ENCODE measurements at regions not wholly inside any gene's neighbourhood (a gene's known extent, or its start where the extent isn't known, plus 50 kb on each side); places are given as distances from the start of the nearest gene placed in this dataset.

GRCh38 chrX:137401092-137401491 lies 164.8 kb upstream of the ZIC3 start:
- no peaks in the 10 kb centered on the region for H3K36me3 ChIP-seq (ENCODE audit: low read depth)
- intact Hi-C loops (cut with DNase I, micrococcal nuclease) = no loop called here
- no peaks in the 10 kb centered on the region for H3K4me1 ChIP-seq (ENCODE audit: low read depth)
- DNase-seq = no peak
- TF ChIP-seq, protein P1, sequence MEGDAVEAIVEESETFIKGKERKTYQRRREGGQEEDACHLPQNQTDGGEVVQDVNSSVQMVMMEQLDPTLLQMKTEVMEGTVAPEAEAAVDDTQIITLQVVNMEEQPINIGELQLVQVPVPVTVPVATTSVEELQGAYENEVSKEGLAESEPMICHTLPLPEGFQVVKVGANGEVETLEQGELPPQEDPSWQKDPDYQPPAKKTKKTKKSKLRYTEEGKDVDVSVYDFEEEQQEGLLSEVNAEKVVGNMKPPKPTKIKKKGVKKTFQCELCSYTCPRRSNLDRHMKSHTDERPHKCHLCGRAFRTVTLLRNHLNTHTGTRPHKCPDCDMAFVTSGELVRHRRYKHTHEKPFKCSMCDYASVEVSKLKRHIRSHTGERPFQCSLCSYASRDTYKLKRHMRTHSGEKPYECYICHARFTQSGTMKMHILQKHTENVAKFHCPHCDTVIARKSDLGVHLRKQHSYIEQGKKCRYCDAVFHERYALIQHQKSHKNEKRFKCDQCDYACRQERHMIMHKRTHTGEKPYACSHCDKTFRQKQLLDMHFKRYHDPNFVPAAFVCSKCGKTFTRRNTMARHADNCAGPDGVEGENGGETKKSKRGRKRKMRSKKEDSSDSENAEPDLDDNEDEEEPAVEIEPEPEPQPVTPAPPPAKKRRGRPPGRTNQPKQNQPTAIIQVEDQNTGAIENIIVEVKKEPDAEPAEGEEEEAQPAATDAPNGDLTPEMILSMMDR (IDR thresholded peaks at IDR 0.05) = no peak
- no peak for ATAC-seq
- H3K9me3 ChIP-seq = no peaks in the 10 kb centered on the region
- no peak overlapping the region for H3K4me3 ChIP-seq

- intact Hi-C loops (cut with DNase I, micrococcal nuclease) = no loop called here
- ATAC-seq = no peak
Measured at GRCh38 chrX:137387646-137388045, 178.3 kb upstream of the ZIC3 start.

GRCh38 chrX:137366018-137366633 lies 199.8 kb upstream of the ZIC3 start:
- H3K36me3 ChIP-seq (ENCODE audit: low read depth) = no peaks in the 10 kb centered on the region
- TF ChIP-seq, protein P1 (IDR thresholded peaks at IDR 0.05) = no peak
- intact Hi-C loops (cut with DNase I, micrococcal nuclease) = no loop called here
- no peaks in the 10 kb centered on the region for H3K4me1 ChIP-seq (ENCODE audit: low read depth)
- ATAC-seq = no peak
- H3K9me3 ChIP-seq = no peaks in the 10 kb centered on the region
- no peak overlapping the region for H3K4me3 ChIP-seq
- no peak for DNase-seq

More at GRCh38 chrX:137387646-137388045, 178.3 kb upstream of the ZIC3 start:
- no peaks in the 10 kb centered on the region for H3K36me3 ChIP-seq (ENCODE audit: low read depth)
- no peak overlapping the region for H3K4me3 ChIP-seq
- H3K4me1 ChIP-seq (ENCODE audit: low read depth) = no peaks in the 10 kb centered on the region
- no peak for DNase-seq
- TF ChIP-seq, protein P1 (IDR thresholded peaks at IDR 0.05) = no peak
- no peaks in the 10 kb centered on the region for H3K9me3 ChIP-seq

DNA sequence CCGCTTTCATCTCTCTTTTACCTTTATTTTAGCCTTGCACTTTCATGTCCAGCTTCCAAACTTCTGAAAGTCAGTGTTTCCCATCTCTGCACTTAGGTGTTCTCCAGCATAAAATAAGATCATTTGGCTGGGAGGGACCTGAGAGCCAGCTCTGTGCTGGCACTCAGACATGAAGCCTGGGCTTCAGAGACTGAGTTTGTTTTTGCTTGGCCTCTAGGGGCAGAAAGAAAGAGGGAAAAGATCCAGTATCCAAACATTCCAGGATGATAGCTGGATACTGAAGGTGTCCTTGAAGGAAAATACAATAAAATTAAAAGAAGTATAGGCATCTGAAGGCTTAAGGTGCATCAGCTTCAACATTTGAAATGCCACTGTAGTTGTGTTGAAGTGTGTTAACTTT lies 202.4 kb upstream of the ZIC3 start:
- no peaks in the 10 kb centered on the region for H3K36me3 ChIP-seq (ENCODE audit: low read depth)
- ATAC-seq (no peak), DNase-seq (no peak)
- TF ChIP-seq, protein P1 (IDR thresholded peaks at IDR 0.05) = no peak
- no peaks in the 10 kb centered on the region for H3K9me3 ChIP-seq
- intact Hi-C loops (cut with DNase I, micrococcal nuclease) = no loop called here
- H3K4me3 ChIP-seq = no peak overlapping the region
- H3K4me1 ChIP-seq (ENCODE audit: low read depth) = no peaks in the 10 kb centered on the region

DNA sequence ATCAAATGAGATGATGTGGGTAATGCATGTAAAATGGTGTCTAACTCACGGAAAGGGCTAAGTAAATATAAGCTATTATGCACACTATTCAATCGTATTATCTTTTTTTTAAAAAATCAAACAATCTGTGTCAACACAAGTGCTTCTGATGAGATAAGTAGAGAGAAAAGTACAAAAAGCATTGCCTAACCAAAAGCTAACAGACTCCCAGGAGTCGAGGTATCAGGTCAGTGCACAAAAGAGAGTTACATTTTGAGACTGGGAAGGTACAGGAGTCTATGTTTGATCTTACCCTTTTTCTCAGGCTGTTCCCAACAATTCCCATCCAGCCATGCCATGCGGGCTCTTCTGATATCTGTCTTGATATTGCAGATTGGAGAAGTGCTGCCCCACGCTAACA lies 203.3 kb upstream of the ZIC3 start:
- Histone ChIP-seq H3K4me1 (ENCODE audit: low read depth) (no peaks in the 10 kb centered on the region), H3K9me3 (no peaks in the 10 kb centered on the region), H3K4me3 (no peak overlapping the region), H3K36me3 (ENCODE audit: low read depth) (no peaks in the 10 kb centered on the region)
- DNase-seq (no peak), ATAC-seq (no peak)
- TF ChIP-seq, protein P1 (IDR thresholded peaks at IDR 0.05) = no peak
- intact Hi-C loops (cut with DNase I, micrococcal nuclease) = no loop called here

- no peak for ATAC-seq
Measured at GRCh38 chrX:137354851-137355250, 211.1 kb upstream of the ZIC3 start.

More at GRCh38 chrX:137354851-137355250, 211.1 kb upstream of the ZIC3 start:
- Histone ChIP-seq H3K4me3 (no peak overlapping the region), H3K9me3 (no peaks in the 10 kb centered on the region), H3K4me1 (ENCODE audit: low read depth) (no peaks in the 10 kb centered on the region), H3K36me3 (ENCODE audit: low read depth) (no peaks in the 10 kb centered on the region)
- TF ChIP-seq, protein P1 (IDR thresholded peaks at IDR 0.05) = no peak
- intact Hi-C loops (cut with DNase I, micrococcal nuclease) = no loop called here
- no peak for DNase-seq
